CMK (cell line): ENCODE measurements at regions not wholly inside any gene's neighbourhood (a gene's known extent, or its start where the extent isn't known, plus 50 kb on each side); places are given as distances from the start of the nearest gene placed in this dataset.

ENCODE experiments used
- DNase-seq: peaks from one replicate; pipeline ENCODE4 v3.0.0-alpha.2; 2010; ENCODE audit warnings: low read depth

DNA sequence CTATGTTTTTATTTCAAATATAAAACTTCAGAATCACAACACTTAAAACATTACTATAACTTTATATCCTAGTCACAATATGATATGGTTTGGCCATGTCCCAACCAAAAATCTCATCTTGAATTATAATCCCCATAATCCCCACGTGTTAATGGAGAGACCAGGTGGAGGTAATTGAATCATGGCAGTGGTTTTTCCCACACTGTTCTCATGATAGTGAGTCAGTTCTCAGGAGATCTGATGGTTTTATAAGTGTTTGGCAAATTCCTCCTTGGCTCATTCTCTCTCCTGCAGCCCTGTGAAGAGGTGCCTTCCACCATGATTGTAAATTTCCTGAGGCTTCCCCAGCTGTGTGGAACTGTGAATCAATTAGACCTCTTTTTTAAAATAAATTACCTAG lies 307.6 kb downstream of the SPRY2 start:
- no peak for DNase-seq

DNA sequence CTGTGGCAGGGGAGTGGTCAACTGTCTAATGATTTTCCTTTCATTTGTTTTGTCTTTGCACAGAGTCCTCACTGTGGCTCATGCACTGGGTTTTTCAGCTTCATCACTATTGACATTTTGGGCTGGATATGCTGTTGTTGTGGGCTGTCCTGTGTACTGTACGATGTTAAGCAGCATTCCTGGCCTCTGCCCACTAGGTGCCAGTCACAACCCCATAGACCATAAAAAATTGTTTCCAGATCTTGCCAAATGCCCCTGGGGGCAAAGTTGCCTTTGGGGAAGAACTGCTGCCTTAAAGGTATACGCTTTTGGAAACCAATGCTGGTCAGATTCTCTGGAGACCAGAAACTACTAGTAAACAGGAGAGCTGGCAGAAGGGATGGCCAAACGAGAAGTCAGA lies 310.4 kb downstream of the SPRY2 start:
- no peak for DNase-seq

GRCh38 chr13:80029170-80029569 lies 311.8 kb downstream of the SPRY2 start:
- no peak for DNase-seq

- no peak for DNase-seq
Measured at GRCh38 chr13:80022146-80022545, 318.8 kb downstream of the SPRY2 start.

GRCh38 chr13:80012251-80012650 lies 328.7 kb downstream of the SPRY2 start:
- DNase-seq, result no peak

GRCh38 chr13:80011448-80012212 lies 329.3 kb downstream of the SPRY2 start:
- DNase-seq, result no peak

GRCh38 chr13:80010846-80011245 lies 330.1 kb downstream of the SPRY2 start:
- no peak for DNase-seq

DNA sequence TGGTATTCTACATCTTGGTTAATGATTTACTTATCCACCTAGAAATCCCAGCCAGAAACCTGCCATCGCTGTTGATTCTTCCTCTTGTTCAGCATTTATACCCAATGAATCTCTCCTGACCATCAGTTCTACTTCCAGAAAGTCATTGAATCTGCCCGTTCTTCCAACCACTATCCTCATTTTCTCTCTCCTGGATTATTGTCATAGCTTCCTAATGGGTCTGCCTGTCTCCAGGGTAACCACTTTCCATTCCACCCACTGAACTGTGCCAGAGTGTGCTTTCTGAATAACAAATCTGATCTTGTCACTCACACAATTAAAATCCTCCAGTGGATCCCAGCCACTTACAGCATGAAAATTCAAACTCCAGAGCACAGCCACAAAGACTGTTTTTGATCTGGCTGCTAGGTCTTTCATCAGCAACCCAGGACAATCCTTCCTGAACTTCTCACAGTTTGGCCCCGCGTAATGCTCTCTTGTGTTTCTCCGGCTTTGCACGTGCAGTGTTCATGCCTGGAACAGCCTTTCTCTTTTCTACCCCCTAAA lies 330.6 kb downstream of the SPRY2 start:
- no peak for DNase-seq

DNA sequence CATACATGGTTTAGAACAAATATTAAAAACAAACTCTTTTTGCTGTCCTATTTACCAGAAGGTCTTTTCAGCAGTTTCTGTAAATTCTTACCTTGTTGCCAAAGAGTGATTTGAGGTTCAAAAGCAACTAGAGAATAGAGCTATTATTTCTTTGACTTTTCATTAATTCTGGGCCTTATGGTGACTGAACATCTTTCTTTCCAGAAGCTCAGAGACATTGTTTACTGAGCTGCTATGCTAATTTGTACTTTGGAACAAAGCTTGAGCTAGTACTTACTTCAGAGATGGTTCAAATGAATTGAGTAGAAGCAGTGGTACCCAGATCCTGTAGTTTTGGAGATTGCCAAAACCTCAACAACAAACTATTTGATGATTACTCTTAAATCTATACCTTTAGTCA lies 331.2 kb downstream of the SPRY2 start:
- DNase-seq, result no peak

GRCh38 chr13:80006940-80007339 lies 334.0 kb downstream of the SPRY2 start:
- no peak for DNase-seq

GRCh38 chr13:80001510-80001842 lies 339.4 kb downstream of the SPRY2 start:
- no peak for DNase-seq

- no peak for DNase-seq
Measured at GRCh38 chr13:80000684-80001509, 340.0 kb downstream of the SPRY2 start.

- DNase-seq, result no peak
Measured at GRCh38 chr13:79999601-80000000, 341.3 kb downstream of the SPRY2 start.

DNA sequence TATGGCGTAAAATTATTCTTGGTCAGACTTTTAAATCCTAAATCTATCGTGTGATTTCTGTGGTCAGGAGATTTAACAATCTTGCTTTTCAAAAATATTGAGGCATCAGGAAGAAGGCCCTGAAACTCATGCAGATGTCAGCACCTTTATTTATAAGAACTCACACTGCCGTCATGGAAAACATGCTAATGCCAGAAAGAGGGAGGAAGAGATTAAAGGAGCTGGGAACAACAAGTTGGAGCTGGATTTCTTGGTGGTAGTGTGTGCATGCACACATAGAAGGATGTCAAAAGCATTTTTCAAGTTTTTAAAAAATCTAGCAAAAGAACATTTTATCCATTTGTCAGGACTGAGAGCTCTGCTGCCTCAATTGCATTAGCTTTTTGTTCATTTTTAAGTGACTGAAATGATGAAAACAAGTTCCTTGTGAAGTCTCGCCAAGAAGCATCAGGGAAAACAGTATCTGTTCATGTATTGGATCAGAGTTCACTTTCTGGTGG lies 342.5 kb downstream of the SPRY2 start:
- DNase-seq, result no peak

DNA sequence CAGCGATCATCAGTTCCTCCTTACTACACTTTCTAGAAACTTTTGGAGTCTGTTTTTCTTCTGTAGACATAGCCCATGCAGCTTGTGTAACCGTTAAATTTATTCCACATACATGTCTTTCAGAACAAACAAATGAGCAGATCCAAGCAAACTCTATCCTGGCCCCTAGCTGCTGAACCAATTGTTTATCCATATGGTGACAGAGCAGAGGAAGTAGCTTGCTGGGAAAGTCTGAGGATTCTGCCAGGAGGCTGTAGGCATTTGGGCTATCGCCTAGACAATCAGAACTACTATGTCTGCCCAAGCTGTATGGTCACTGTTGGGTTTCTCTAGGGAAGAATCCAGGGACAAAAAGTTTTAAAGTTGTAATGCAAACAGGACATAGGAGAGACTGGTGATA lies 343.7 kb downstream of the SPRY2 start:
- no peak for DNase-seq

DNA sequence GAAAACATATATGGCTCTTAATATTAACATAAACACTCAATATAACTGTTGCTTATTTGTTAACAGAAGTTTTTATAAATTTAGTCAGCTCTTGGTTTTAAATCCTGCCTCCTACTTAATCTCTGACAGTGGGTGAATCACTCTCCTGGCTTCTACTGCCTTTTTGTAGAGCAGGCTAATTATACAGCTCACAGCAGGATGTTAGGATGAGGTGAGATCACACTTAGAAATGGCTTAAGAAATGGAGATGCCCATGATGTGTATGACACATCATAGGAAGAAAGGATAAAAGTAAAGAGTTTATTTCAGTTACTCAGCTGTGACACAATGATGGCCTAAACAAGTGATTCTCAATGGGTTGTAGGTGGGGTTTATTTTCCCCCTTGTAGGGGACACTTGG lies 345.6 kb downstream of the SPRY2 start:
- DNase-seq, result no peak

DNA sequence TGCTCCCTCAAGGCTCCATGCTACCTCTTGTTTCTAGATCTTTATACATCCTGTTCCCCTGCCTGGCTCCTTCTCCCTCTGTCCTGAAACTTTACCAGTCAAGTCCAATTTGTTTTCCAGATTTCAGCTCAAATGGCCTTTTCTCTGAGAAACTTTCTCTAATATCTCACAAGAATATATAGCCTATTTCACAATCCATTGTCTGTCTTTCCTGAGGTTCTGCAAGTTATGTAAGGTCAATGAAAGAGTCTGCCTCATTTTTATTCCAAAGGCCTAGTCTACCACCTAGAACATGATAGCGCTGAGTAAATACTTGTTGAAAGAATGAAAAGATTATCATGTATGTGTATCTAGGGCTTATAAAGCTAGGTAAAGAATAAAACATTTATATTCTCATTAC lies 348.8 kb downstream of the SPRY2 start:
- no peak for DNase-seq

DNA sequence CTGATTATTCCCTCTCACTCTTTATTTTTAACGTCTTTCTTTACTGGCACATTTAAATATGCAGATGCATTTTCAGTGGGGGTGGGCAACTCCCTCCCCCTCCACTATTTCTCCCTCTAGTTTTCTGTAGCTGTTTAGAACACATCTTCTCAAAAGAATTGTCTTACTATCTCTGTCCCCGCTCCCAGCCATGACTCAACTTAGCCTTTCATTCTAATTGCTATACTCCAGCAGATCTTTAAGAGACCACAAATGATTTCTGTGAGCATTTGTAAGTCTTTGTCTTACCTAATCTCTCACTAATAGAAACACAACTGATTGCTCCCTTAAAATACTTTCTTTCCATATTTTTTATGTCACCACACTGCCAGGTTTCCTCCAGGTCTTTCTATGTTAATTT lies 350.9 kb downstream of the SPRY2 start:
- no peak for DNase-seq

DNA sequence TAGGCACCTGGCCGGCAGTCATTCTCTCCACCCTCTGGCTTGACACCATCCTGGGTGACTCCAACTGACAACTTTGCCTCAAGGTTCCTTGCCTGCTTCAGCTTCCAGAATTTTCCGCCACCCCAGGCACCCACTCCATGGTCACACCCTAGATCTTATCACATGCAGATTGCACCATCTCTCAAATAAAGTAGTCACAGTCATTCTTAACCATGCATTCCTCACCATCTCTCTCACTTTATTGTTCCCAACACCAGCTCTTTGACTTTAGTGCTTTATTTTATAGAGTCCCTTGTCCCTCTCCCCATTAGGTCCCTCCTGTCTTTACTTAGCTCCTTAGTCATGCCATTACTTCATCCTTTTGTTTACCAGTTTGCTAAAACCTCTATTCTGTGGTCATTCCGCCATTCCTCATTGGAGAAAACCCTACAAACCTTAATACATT lies 351.7 kb downstream of the SPRY2 start:
- DNase-seq, result no peak

DNA sequence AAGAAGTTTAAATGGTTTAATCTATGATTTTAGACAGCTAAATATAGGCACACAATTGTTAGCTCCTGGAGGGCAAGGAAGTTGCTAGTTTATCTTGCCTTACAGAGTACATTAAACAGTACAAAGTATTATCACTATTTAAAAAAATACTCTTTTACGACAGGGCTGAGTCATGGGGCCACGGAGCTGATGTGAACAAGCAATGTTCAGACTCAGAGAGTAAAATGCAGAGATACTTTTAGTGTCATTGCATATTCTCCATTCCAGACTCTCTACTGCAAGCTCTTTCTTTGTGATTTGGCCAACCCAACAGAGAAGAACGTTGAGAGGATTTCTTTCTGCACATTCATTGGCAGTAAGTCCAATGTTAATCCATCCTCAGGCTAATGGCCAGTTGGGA lies 352.4 kb downstream of the SPRY2 start:
- DNase-seq, result no peak

DNA sequence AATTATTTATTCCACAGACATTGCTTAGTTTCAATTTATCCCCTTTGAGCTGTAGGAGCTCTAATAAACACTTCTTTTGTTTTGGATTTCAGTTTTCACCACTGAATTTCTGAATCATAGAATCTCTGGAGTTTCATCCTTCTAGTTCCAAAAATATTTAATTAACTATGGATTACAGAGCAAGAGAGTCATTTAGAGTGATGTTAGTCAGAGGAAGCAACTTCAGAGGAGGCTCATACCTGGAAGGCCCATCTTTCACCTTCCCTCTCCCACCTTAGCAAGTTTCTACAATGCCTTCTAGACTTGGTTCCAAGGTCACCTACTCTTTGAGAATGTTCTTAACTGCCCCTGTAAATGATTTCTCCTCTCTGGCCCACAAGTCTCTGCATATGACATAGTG lies 353.2 kb downstream of the SPRY2 start:
- DNase-seq, result no peak

DNA sequence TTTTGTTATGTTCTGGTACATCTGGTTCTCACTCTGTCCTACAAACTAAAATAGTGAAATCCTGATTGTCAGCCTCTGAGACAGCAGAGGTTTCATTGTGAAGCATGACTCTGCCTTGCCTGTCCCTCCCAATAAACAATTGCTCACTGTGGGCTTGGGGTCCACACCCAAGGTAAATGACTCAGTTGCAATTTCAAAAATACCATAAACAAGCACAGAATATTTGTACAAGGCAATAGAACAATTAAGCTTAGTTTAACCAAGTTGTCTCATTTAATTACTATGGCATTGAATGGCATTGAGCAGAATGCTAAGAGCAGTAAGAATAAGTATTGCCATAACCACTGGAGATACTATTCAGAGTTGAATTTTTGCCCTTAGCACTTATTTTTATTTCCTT lies 353.6 kb downstream of the SPRY2 start:
- no peak for DNase-seq

DNA sequence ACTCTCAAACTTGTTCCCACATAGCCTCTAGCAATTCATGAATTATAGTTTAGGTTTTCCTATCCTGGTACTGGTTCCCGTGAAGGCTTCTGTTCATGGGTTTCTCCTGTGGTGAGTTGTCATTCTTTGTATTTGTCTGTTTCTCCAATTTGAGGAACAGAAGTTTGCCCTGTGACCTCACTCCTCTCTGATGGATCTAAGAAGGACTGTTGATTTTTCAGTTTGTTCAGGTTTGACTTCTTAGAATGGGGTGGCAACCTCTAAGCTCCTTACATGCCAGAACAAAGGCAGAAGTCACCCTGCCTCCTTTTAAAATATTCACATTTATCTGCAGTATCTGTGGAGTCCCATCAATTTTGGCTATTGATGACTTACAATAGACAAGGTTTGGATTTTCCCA lies 354.0 kb downstream of the SPRY2 start:
- DNase-seq, result no peak
